Medulla oblongata (tissue), 1 donor: ENCODE measurements at regions not wholly inside any gene's neighbourhood (a gene's known extent, or its start where the extent isn't known, plus 50 kb on each side); places are given as distances from the start of the nearest gene placed in this dataset.

Experiments
- DNase-seq: peaks from one replicate; pipeline ENCODE4 v3.0.0-alpha.2; 2015; ENCODE audit errors: extremely low spot score

DNA sequence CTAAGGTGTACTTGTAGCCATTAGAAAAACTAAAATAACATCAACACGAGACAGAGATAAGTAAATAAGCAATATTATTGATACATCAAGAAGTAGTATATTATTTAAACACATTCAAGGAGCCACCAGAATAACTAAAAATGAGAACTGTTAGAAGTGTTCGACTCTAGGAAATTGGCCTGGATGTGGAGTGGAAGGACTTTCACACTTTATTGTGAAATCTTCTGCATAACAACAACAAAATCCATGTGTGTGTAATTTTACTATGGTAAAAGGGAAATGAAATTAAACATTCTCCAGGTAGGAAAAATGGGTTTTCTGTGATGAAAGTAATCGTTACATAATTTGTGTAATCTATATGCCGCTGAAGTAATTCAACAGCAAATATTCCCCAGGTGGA is 96.3 kb upstream of the RNF152 start:
- DNase-seq: no peak

DNA sequence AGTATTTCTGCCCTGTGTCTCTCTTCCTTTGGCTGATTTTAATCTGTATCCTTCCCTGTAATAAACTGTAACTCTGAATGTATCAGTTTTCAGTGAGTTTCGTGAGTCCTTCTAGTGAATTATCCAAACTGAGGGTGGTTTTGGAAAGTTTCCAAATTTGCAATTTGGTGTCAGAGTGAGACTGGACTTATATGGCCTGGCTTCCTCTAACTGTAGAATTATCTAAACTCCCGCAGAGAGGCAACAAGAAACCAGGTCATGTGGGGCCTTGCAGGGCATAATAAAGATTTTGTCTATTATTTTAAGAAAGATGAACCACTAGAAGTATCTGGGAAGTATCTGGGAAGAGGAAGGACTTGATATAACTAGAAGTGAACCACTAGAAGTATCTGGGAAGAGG is 95.3 kb upstream of the RNF152 start:
- DNase-seq: no peak

GRCh38 chr18:61985681-61986080 is 92.9 kb upstream of the RNF152 start:
- no peak for DNase-seq

GRCh38 chr18:61984349-61984748 is 91.5 kb upstream of the RNF152 start:
- no peak for DNase-seq

DNA sequence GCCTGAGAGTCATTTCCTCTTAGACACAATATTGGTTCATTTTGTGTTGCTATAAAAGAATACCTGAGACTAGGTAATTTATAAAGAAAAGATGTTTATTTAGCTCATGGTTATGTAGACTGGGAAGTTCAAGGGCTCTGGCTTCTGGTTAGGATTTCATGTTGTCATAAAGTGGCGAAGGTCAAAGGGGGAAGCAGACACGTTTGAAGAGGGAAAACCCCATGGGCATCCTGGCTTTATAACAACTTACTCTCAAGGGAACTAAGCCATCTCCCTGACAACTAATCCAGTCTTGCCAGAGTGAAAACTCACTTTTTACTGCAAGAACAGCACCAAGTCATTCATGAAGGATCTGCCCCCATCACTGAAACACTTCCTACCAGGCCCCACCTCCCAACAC is 89.7 kb upstream of the RNF152 start:
- DNase-seq: no peak

DNA sequence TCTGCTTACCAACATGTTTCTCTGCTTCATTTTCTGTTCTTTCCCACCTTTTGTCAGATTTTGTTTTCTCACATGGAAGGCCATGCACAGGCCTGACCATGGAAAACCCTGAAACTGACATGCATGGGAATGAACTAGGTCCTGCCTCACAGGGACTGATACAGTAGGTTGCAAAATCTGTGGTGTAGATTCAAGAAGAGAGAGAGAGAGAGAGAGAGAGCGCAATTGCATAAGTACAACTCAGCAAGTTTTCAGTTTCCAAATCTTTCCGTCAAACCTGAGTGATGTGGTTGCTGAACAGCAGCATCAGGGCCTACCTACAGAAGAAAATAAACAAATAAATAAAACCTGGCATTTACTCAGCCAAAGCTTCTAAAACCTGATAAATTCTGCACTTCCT is 87.5 kb upstream of the RNF152 start:
- no peak for DNase-seq

GRCh38 chr18:61975526-61976326 is 82.9 kb upstream of the RNF152 start:
- DNase-seq: no peak

- peak; percentile 34 for DNase-seq
Observed at GRCh38 chr18:61973273-61974115, 80.7 kb upstream of the RNF152 start.

- DNase-seq: no peak
Observed at GRCh38 chr18:61972389-61973264, 79.8 kb upstream of the RNF152 start.

DNA sequence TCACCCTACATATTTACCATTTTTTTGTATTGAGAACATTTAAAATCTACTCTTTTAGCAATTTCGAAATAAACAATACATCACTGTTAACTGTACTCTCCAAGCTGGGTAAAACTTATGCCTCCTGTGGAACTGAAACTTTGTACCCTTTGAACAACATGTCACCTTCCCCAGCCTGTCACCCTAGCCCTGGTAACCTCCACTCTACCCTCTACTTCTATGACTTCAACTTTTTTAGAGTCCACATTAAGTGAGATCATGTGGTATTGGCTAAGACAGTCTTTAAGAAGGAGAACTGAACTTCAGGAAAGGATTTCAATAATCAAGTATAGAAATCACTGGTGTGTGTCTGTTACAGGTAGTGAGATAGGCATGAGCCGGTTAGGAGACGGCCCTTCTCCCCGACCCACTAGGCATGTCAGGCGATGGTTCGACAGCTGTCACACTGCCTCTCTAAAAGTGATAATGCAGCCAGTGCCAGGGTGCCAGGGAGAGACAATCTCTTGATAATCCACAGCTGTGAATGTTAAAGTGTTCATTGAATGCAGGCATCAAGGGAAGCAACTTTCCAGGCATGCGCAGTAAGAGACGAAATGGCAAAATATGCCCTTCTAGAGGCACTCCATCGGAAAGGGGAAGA is 74.6 kb upstream of the RNF152 start:
- no peak for DNase-seq

- no peak for DNase-seq
Observed at GRCh38 chr18:61965311-61965710, 72.5 kb upstream of the RNF152 start.

- DNase-seq: no peak
Observed at GRCh38 chr18:61964616-61965015, 71.8 kb upstream of the RNF152 start.

GRCh38 chr18:61963705-61964104 is 70.9 kb upstream of the RNF152 start:
- DNase-seq: no peak

GRCh38 chr18:61957801-61958516 is 65.2 kb upstream of the RNF152 start:
- no peak for DNase-seq

DNA sequence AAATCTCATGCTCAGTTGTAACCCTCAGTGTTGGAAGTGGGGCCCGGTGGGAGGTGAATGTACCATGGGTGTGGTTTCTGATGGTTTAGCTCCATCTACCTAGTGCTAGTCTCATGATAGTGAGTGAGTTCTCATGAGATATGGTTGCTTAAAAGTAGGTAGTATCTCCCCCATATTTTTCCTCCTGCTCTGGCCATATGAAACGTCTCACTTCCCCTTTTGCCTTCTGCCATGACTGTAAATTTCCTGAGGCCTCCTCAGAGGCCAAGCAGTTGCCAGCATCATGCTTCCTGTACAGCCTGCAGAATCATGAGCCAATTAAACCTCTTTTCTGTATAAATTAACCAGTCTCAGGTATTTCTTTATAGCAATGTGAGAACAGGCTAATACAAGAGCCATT is 62.8 kb upstream of the RNF152 start:
- no peak for DNase-seq

GRCh38 chr18:61954096-61954746 is 61.4 kb upstream of the RNF152 start:
- DNase-seq: no peak

DNA sequence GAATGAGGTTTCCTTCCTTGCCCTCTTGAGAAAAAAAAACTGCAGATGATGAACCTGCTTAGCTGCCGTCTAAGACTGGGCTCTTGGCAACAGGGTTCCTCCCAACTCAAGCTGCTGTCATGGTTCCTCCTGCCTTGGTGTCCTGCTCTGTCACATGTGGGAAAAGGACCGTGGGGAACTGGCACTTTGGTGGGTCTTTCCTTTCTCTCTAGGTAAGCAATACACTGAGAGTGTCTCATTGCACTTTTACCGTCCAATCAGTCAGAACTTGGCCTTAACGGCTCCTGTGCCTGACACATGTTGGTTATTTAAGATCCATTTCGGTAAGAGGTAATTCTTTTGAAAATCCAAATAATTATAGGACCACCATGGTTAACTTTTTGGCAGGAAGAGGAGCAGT is 60.8 kb upstream of the RNF152 start:
- DNase-seq: no peak

- no peak for DNase-seq
Observed at GRCh38 chr18:61953161-61953560, 60.4 kb upstream of the RNF152 start.

DNA sequence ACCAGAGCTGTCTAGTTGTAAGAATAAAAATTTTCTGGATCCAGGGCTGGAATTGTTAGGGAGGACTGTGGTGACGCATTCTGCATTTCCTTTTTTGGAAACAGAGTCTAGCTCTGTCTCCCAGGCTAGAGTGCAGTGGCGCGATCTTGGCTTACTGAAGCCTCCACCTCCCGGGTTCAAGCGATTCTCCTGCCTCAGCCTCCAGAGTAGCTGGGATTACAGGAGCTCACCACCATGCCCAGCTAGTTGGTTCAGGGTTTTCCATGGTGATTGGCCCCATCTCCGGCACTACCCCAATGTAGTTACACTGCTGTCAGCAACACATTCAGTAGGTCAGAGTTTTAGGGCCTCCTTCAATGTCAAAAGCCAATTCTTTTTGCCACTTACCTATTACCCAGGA is 58.6 kb upstream of the RNF152 start:
- DNase-seq: no peak

DNA sequence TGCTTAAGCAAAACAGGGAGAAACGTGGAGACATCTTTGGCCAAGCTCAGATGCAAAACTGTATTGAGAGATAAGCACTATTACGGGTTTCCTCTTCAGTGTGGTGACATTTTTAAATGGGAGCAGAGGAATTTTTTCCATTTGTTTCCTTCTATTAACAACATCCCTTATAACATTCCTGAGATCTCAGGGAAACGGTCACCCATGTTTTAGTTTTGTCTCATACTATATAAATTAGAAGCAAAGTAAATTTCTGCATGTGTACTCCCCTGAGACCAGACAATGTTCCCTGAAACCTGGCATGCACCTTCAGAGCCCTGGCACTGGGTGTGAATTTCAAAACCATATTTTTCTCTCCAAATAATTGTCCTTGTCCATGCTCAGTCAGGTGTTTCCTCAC is 57.6 kb upstream of the RNF152 start:
- no peak for DNase-seq
